GM12874 (cell line): ENCODE measurements at regions not wholly inside any gene's neighbourhood (a gene's known extent, or its start where the extent isn't known, plus 50 kb on each side); places are given as distances from the start of the nearest gene placed in this dataset.

Experiments
- CTCF ChIP-seq: IDR thresholded peaks from 2 replicates; pipeline ENCODE4 v1.5.1; 2011; ENCODE audit warnings: low read depth, mild to moderate bottlenecking, control low read depth, low read length, moderate library complexity; ENCODE audit not compliant: insufficient read depth

GRCh38 chr1:98575955-98576354, 85.6 kb upstream of the SNX7 start:
- no peak for TF ChIP-seq CTCF

- TF ChIP-seq CTCF = no peak
Measured at GRCh38 chr1:98565951-98566350, 95.6 kb upstream of the SNX7 start.

- TF ChIP-seq CTCF = no peak
Measured at GRCh38 chr1:98559291-98559690, 102.2 kb upstream of the SNX7 start.

- no peak for TF ChIP-seq CTCF
Measured at GRCh38 chr1:98557895-98558294, 103.6 kb upstream of the SNX7 start.

GRCh38 chr1:98556521-98557158, 104.9 kb upstream of the SNX7 start:
- peak; percentile 37; the same call in 1 of the 2 replicates for TF ChIP-seq CTCF

GRCh38 chr1:98555814-98556213, 105.7 kb upstream of the SNX7 start:
- no peak for TF ChIP-seq CTCF

GRCh38 chr1:98550076-98550475, 111.4 kb upstream of the SNX7 start:
- TF ChIP-seq CTCF = no peak
